IMR-90 (cell line): ENCODE measurements at regions not wholly inside any gene's neighbourhood (a gene's known extent, or its start where the extent isn't known, plus 50 kb on each side); places are given as distances from the start of the nearest gene placed in this dataset.

Experiments
- ATAC-seq: fragments of 200-7000 bp; cut with Tn5 transposase; 2 replicates; pipeline ENCODE4 v1.9.1; 2020; ENCODE audit warnings: low read depth, mild to moderate bottlenecking, moderate library complexity
- BruUV-seq: library from RNA; stranded (reverse); fragments of 400-500 nt; replicated peaks from 2 replicates; lab custom pipeline; 2021; lab: Mats Ljungman, UMichigan
- CTCF ChIA-PET: fragments of 300-600 bp; formaldehyde crosslinking; extraction: SDS; loops from one replicate; lab custom pipeline; 2021; ENCODE audit warnings: antibody characterized with exemption; lab: Yijun Ruan, JAX
- POLR2A ChIA-PET: fragments of 300-600 bp; sonication (Branson Sonifier 250); formaldehyde crosslinking; loops from one replicate; lab custom pipeline; 2022; ENCODE audit warnings: antibody characterized with exemption; ENCODE audit not compliant: unreplicated experiment; lab: Charles Lee
- DNase-seq: peaks from one replicate; pipeline ENCODE4 v3.0.0; 2013
- H2AFZ ChIP-seq: replicated peaks from 2 replicates; pipeline ENCODE3; 2013; ENCODE audit warnings: low read length, mild to moderate bottlenecking; ENCODE audit not compliant: poor library complexity
- H2AK5ac ChIP-seq: 2 replicates; pipeline ENCODE4 v1.6.1; 2013; ENCODE audit warnings: low read depth, low read length, inconsistent platforms
- H2AK9ac ChIP-seq: replicated peaks from 2 replicates; pipeline ENCODE3; 2013; ENCODE audit warnings: mild to moderate bottlenecking, low read depth, low read length, moderate library complexity; ENCODE audit not compliant: poor library complexity
- H2BK120ac ChIP-seq: 2 replicates; pipeline ENCODE4 v1.6.1; 2013; ENCODE audit warnings: low read depth, low read length, inconsistent platforms
- H2BK15ac ChIP-seq: 3 replicates; pipeline ENCODE4 v1.6.1; 2013; ENCODE audit warnings: low read depth, low read length, inconsistent platforms
- H2BK20ac ChIP-seq: 2 replicates; pipeline ENCODE4 v1.6.1; 2013; ENCODE audit warnings: low read depth, mild to moderate bottlenecking, inconsistent platforms, low read length, moderate library complexity
- H2BK5ac ChIP-seq: 2 replicates; pipeline ENCODE4 v1.6.1; 2013; ENCODE audit warnings: mild to moderate bottlenecking, low read depth, low read length, inconsistent platforms; ENCODE audit not compliant: poor library complexity, severe bottlenecking
- H3K14ac ChIP-seq: replicated peaks from 2 replicates; pipeline ENCODE4 v1.6.1; 2013; ENCODE audit warnings: low read depth, low read length, inconsistent platforms
- H3K18ac ChIP-seq: 2 replicates; pipeline ENCODE4 v1.6.1; 2013; ENCODE audit warnings: low read depth, low read length, control low read depth
- H3K23ac ChIP-seq: 2 replicates; pipeline ENCODE4 v1.6.1; 2013; ENCODE audit warnings: low read depth, low read length, inconsistent platforms
- H3K27ac ChIP-seq: 2 replicates; pipeline ENCODE4 v1.5.1; 2013; ENCODE audit warnings: mild to moderate bottlenecking, control low read depth, low read length; ENCODE audit not compliant: insufficient read depth
- H3K27me3 ChIP-seq: 2 replicates; pipeline ENCODE4 v1.6.1; 2013; ENCODE audit warnings: low read length; ENCODE audit not compliant: control insufficient read depth, insufficient read depth
- H3K36me3 ChIP-seq: 2 replicates; pipeline ENCODE4 v1.6.1; 2013; ENCODE audit warnings: low read length, mixed read lengths; ENCODE audit not compliant: control insufficient read depth, insufficient read depth
- H3K4ac ChIP-seq: 2 replicates; pipeline ENCODE4 v1.6.1; 2013; ENCODE audit warnings: low read depth, low read length, inconsistent platforms
- H3K4me1 ChIP-seq: 2 replicates; pipeline ENCODE4 v1.6.1; 2013; ENCODE audit warnings: low read length, mixed read lengths; ENCODE audit not compliant: control insufficient read depth, insufficient read depth
- H3K4me2 ChIP-seq: 2 replicates; pipeline ENCODE4 v1.6.1; 2013; ENCODE audit warnings: low read depth, mild to moderate bottlenecking, control low read depth, low read length, moderate library complexity
- H3K4me3 ChIP-seq: 2 replicates; pipeline ENCODE4 v1.5.1; 2013; ENCODE audit warnings: low read depth, mild to moderate bottlenecking, control low read depth, low read length, moderate library complexity; ENCODE audit not compliant: insufficient read depth
- H3K56ac ChIP-seq: 2 replicates; pipeline ENCODE4 v1.6.1; 2013; ENCODE audit warnings: low read length, inconsistent platforms; ENCODE audit not compliant: insufficient read depth; ENCODE audit errors: extremely low read depth
- H3K79me1 ChIP-seq, 2 experiments: 2 replicates each; pipeline ENCODE4 v1.6.1; 2013; ENCODE audit warnings: low read length in 2 of 2, inconsistent platforms in 1 of 2, low read depth in 1 of 2
- H3K9ac ChIP-seq: 2 replicates; pipeline ENCODE4 v1.6.1; 2013; ENCODE audit warnings: low read depth, low read length, control low read depth
- H3K9me1 ChIP-seq: 2 replicates; pipeline ENCODE4 v1.6.1; 2013; ENCODE audit warnings: low read length, inconsistent platforms; ENCODE audit not compliant: insufficient read depth
- H3K9me3 ChIP-seq: 2 replicates; pipeline ENCODE4 v1.6.1; 2013; ENCODE audit warnings: low read length; ENCODE audit not compliant: control insufficient read depth, insufficient read depth
- H4K20me1 ChIP-seq: 2 replicates; pipeline ENCODE4 v1.6.1; 2013; ENCODE audit warnings: low read length, inconsistent platforms; ENCODE audit not compliant: insufficient read depth
- H4K5ac ChIP-seq: 2 replicates; pipeline ENCODE4 v1.6.1; 2013; ENCODE audit warnings: mild to moderate bottlenecking, low read depth, low read length, control low read depth
- H4K8ac ChIP-seq, 2 experiments: 2 replicates each; pipeline ENCODE4 v1.6.1; 2013; ENCODE audit warnings: low read depth in 2 of 2, low read length in 2 of 2, control low read depth in 1 of 2, inconsistent platforms in 1 of 2
- H4K91ac ChIP-seq: 2 replicates; pipeline ENCODE4 v1.6.1; 2013; ENCODE audit warnings: low read depth, low read length, inconsistent platforms; ENCODE audit not compliant: insufficient read depth
- BHLHE40 ChIP-seq: fragments of 150-350 bp; IDR thresholded peaks from 2 replicates; pipeline ENCODE4 v1.6.1; 2016; ENCODE audit warnings: mild to moderate bottlenecking, low read depth, low read length
- CEBPB ChIP-seq: IDR thresholded peaks from 2 replicates; pipeline ENCODE4 v1.6.1; 2012; ENCODE audit warnings: low read depth, low read length, improper control_type of control experiment
- CHD1 ChIP-seq: IDR thresholded peaks from 2 replicates; pipeline ENCODE4 v1.6.1; 2012; ENCODE audit warnings: low read depth, low read length, improper control_type of control experiment
- FOS ChIP-seq: fragments of 150-350 bp; IDR thresholded peaks from 2 replicates; pipeline ENCODE4 v1.6.1; 2016; ENCODE audit warnings: low read depth, low read length
- MAFK ChIP-seq: IDR thresholded peaks from 2 replicates; pipeline ENCODE4 v1.6.1; 2012; ENCODE audit warnings: low read depth, low read length, improper control_type of control experiment
- MAZ ChIP-seq: IDR thresholded peaks from 2 replicates; pipeline ENCODE4 v1.6.1; 2012; ENCODE audit warnings: low read depth, mild to moderate bottlenecking, low read length, improper control_type of control experiment, moderate library complexity, borderline replicate concordance
- MXI1 ChIP-seq: IDR thresholded peaks from 2 replicates; pipeline ENCODE4 v1.6.1; 2012; ENCODE audit warnings: low read depth, mild to moderate bottlenecking, low read length, moderate library complexity, borderline replicate concordance
- NFE2L2 ChIP-seq: fragments of 150-350 bp; IDR thresholded peaks from 2 replicates; pipeline ENCODE4 v1.6.1; 2016; ENCODE audit warnings: low read depth, mild to moderate bottlenecking, low read length
- POLR2A ChIP-seq: IDR thresholded peaks from 2 replicates; pipeline ENCODE4 v1.6.1; 2012; ENCODE audit warnings: mild to moderate bottlenecking, low read depth, low read length
- RAD21 ChIP-seq: IDR thresholded peaks from 2 replicates; pipeline ENCODE4 v1.6.1; 2012; ENCODE audit warnings: low read length, improper control_type of control experiment
- RCOR1 ChIP-seq: IDR thresholded peaks from 2 replicates; pipeline ENCODE4 v1.6.1; 2012; ENCODE audit warnings: mild to moderate bottlenecking, low read length, improper control_type of control experiment; ENCODE audit not compliant: insufficient replicate concordance
- RFX5 ChIP-seq: IDR thresholded peaks from 2 replicates; pipeline ENCODE4 v1.8.0; 2012; ENCODE audit warnings: low read depth, mild to moderate bottlenecking, low read length, moderate library complexity
- SMC3 ChIP-seq: fragments of 150-350 bp; IDR thresholded peaks from 2 replicates; pipeline ENCODE4 v1.6.1; 2016; ENCODE audit warnings: low read depth, mild to moderate bottlenecking, antibody characterized with exemption, low read length, moderate library complexity
- WGBS, 2 experiments: methylation state at CpG; one replicate each; pipeline versions ENCODE4 v1.1.5 to v1.1.7; 2013; ENCODE audit warnings: missing lambda C conversion rate in 2 of 2; ENCODE audit not compliant: insufficient read length in 1 of 2; ENCODE audit errors: extremely low coverage in 2 of 2; 5-methylcytosine and 5-hydroxymethylcytosine counted together
- dilution Hi-C: fragments of 300-500 bp; cut with HindIII; formaldehyde crosslinking; loops from one replicate; pipeline ENCODE4 v1.14.3; 2018; ENCODE audit warnings: low sequenced_read_pairs; ENCODE audit not compliant: unreplicated experiment
- in situ Hi-C: fragments of 300-500 bp; cut with MboI; formaldehyde crosslinking; loops from 3 replicates; pipeline ENCODE4 v1.14.3; 2019; ENCODE audit warnings: low sequenced_read_pairs, inconsistent platforms, mixed read lengths
- intact Hi-C: fragments of 100-400 bp; cut with micrococcal nuclease; formaldehyde crosslinking; loops from 2 replicates; pipeline ENCODE4 v1.10.0; 2022
- TF ChIP-seq, protein P1 (sequence below): fragments of 150-350 bp; IDR thresholded peaks from 2 replicates; pipeline ENCODE4 v1.6.1; 2017; ENCODE audit warnings: mild to moderate bottlenecking, antibody characterized with exemption, low read length, low read depth
- TF ChIP-seq, protein P2 (sequence below): fragments of 150-350 bp; IDR thresholded peaks from 2 replicates; pipeline ENCODE4 v1.6.1; 2016; ENCODE audit warnings: low read depth, mild to moderate bottlenecking, low read length, moderate library complexity, borderline replicate concordance
- TF ChIP-seq, protein P3 (sequence below): conservative IDR thresholded peaks from 2 replicates; pipeline ENCODE4 v1.5.1; 2012; ENCODE audit warnings: mild to moderate bottlenecking, low read depth, low read length, improper control_type of control experiment

DNA sequence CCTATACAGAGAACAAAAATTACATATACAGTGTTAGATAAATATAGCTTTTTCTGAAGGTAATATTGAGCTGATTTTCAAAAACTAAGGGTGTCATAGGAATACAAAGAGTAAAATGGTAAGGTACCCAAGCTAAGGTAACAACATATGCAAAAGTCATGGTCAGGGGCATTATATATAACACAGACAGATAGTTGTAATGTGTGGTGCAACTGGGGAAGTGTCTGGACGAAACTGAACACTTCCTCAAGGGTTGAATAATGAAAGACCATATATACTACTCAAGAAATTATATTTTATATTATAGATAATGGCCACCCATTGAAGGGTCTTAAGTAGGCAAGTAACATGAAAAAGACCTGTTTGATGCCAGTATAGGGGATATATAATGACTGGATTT is 262.1 kb upstream of the CXXC4 start:
- Histone ChIP-seq H3K9me3 (no peaks in the 10 kb centered on the region), H3K14ac (no peak overlapping the region), H3K4me2 (no peak overlapping the region), H2BK5ac (no peak overlapping the region), H2BK120ac (no peak overlapping the region), H3K36me3 (no peaks in the 10 kb centered on the region), H4K8ac (no peak overlapping the region), H2BK20ac (no peak overlapping the region), H3K79me1 (no peaks in the 10 kb centered on the region), H3K9me1 (no peaks in the 10 kb centered on the region), H3K9ac (no peak overlapping the region), H4K5ac (no peak overlapping the region), H3K56ac (no peak overlapping the region), H2AFZ (no peak overlapping the region), H2AK9ac (no peak overlapping the region), H2AK5ac (no peak overlapping the region), H3K27me3 (no peaks in the 10 kb centered on the region), H4K20me1 (no peaks in the 10 kb centered on the region), H3K23ac (no peak overlapping the region), H3K4me3 (no peak overlapping the region), H3K4ac (no peak overlapping the region), H4K91ac (no peak overlapping the region), H3K4me1 (no peaks in the 10 kb centered on the region), H2BK15ac (no peak overlapping the region), H3K18ac (no peak overlapping the region), H3K27ac (no peak overlapping the region)
- DNase-seq (no peak), ATAC-seq (no peak)
- TF ChIP-seq, protein P1, sequence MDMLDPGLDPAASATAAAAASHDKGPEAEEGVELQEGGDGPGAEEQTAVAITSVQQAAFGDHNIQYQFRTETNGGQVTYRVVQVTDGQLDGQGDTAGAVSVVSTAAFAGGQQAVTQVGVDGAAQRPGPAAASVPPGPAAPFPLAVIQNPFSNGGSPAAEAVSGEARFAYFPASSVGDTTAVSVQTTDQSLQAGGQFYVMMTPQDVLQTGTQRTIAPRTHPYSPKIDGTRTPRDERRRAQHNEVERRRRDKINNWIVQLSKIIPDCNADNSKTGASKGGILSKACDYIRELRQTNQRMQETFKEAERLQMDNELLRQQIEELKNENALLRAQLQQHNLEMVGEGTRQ: no peak
- TF ChIP-seq CHD1: no peak
- TF ChIP-seq, protein P2, sequence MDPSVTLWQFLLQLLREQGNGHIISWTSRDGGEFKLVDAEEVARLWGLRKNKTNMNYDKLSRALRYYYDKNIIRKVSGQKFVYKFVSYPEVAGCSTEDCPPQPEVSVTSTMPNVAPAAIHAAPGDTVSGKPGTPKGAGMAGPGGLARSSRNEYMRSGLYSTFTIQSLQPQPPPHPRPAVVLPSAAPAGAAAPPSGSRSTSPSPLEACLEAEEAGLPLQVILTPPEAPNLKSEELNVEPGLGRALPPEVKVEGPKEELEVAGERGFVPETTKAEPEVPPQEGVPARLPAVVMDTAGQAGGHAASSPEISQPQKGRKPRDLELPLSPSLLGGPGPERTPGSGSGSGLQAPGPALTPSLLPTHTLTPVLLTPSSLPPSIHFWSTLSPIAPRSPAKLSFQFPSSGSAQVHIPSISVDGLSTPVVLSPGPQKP: no peak
- TF ChIP-seq BHLHE40: no peak
- no peak for TF ChIP-seq MAFK
- no peak for TF ChIP-seq RFX5
- TF ChIP-seq NFE2L2: no peak
- TF ChIP-seq POLR2A: no peak
- no peak for TF ChIP-seq SMC3
- TF ChIP-seq RAD21: no peak
- TF ChIP-seq CEBPB: no peak
- TF ChIP-seq RCOR1: no peak
- TF ChIP-seq, protein P3, sequence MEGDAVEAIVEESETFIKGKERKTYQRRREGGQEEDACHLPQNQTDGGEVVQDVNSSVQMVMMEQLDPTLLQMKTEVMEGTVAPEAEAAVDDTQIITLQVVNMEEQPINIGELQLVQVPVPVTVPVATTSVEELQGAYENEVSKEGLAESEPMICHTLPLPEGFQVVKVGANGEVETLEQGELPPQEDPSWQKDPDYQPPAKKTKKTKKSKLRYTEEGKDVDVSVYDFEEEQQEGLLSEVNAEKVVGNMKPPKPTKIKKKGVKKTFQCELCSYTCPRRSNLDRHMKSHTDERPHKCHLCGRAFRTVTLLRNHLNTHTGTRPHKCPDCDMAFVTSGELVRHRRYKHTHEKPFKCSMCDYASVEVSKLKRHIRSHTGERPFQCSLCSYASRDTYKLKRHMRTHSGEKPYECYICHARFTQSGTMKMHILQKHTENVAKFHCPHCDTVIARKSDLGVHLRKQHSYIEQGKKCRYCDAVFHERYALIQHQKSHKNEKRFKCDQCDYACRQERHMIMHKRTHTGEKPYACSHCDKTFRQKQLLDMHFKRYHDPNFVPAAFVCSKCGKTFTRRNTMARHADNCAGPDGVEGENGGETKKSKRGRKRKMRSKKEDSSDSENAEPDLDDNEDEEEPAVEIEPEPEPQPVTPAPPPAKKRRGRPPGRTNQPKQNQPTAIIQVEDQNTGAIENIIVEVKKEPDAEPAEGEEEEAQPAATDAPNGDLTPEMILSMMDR: no peak
- no peak for TF ChIP-seq MAZ
- TF ChIP-seq FOS: no peak
- no peak for TF ChIP-seq MXI1
- dilution Hi-C loops (no loop called here), in situ Hi-C loops (no loop called here), intact Hi-C loops (no loop called here)
- no CpG with 5 or more reads among the region's 1 CpG for WGBS, 2 experiments
- POLR2A ChIA-PET: no interaction called here
- BruUV-seq: no TSS peak
- CTCF ChIA-PET: no interaction called here
